PC-9 (cell line): ENCODE measurements at regions not wholly inside any gene's neighbourhood (a gene's known extent, or its start where the extent isn't known, plus 50 kb on each side); places are given as distances from the start of the nearest gene placed in this dataset.

Source experiments
- BruUV-seq: library from RNA; stranded (reverse); fragments of 400-500 nt; replicated peaks from 2 replicates; lab custom pipeline; 2021; lab: Mats Ljungman, UMichigan
- CTCF ChIA-PET: fragments of 300-600 bp; sonication (Branson Sonifier 250); formaldehyde crosslinking; loops from one replicate; lab custom pipeline; 2022; ENCODE audit warnings: antibody characterized with exemption; lab: Charles Lee
- POLR2A ChIA-PET: fragments of 300-600 bp; sonication (Branson Sonifier 250); formaldehyde crosslinking; loops from one replicate; lab custom pipeline; 2022; ENCODE audit warnings: antibody characterized with exemption; ENCODE audit not compliant: unreplicated experiment; lab: Charles Lee
- DNase-seq, 2 experiments: peaks; one replicate each; pipeline versions ENCODE4 v3.0.0 to v3.0.0-alpha.2; 2015 to 2022; ENCODE audit warnings: mixed read lengths in 1 of 2
- H2AFZ ChIP-seq: fragments of 200-600 bp; sonication (generic); 2 replicates; pipeline ENCODE4 v1.8.1; 2017; ENCODE audit warnings: antibody characterized with exemption
- H3F3A ChIP-seq: fragments of 200-600 bp; sonication (generic); 2 replicates; pipeline ENCODE4 v1.8.1; 2017; ENCODE audit warnings: antibody characterized with exemption, mild to moderate bottlenecking, low read depth; ENCODE audit not compliant: insufficient read depth
- H3K27ac ChIP-seq: fragments of 200-600 bp; sonication (generic); 2 replicates; pipeline ENCODE4 v1.6.1; 2016; ENCODE audit warnings: mixed run types
- H3K27me3 ChIP-seq: fragments of 200-600 bp; sonication (generic); 2 replicates; pipeline ENCODE4 v1.6.1; 2016; ENCODE audit warnings: low read depth, mixed run types; ENCODE audit not compliant: insufficient read depth
- H3K36me3 ChIP-seq: fragments of 200-600 bp; sonication (generic); 2 replicates; pipeline ENCODE4 v1.6.1; 2016; ENCODE audit warnings: low read depth, mixed run types
- H3K4me1 ChIP-seq: fragments of 200-600 bp; sonication (generic); replicated peaks from 2 replicates; pipeline ENCODE4 v1.6.1; 2016; ENCODE audit warnings: mixed run types; ENCODE audit not compliant: insufficient read depth
- H3K4me2 ChIP-seq: fragments of 200-600 bp; sonication (generic); 2 replicates; pipeline ENCODE4 v1.6.1; 2017; ENCODE audit warnings: mixed run types
- H3K4me3 ChIP-seq: fragments of 200-600 bp; sonication (generic); 2 replicates; pipeline ENCODE4 v1.6.1; 2016; ENCODE audit warnings: mixed run types
- H3K79me2 ChIP-seq: fragments of 200-600 bp; sonication (generic); 2 replicates; pipeline ENCODE4 v1.6.1; 2017; ENCODE audit warnings: low read depth, mixed run types
- H3K9me2 ChIP-seq: fragments of 200-600 bp; sonication (generic); 2 replicates; pipeline ENCODE4 v1.8.1; 2017; ENCODE audit warnings: mild to moderate bottlenecking; ENCODE audit not compliant: insufficient read depth
- H3K9me3 ChIP-seq: fragments of 200-600 bp; sonication (generic); 2 replicates; pipeline ENCODE4 v1.8.1; 2016; ENCODE audit warnings: low read depth; ENCODE audit not compliant: insufficient read depth
- H4K20me1 ChIP-seq: fragments of 200-600 bp; sonication (generic); 2 replicates; pipeline ENCODE4 v1.8.1; 2017; ENCODE audit not compliant: insufficient read depth
- CTCF ChIP-seq: fragments of 200-600 bp; sonication (generic); conservative IDR thresholded peaks from 2 replicates; pipeline ENCODE4 v1.6.1; 2017; ENCODE audit warnings: mixed run types, antibody characterized with exemption, mild to moderate bottlenecking, moderate library complexity
- EZH2 ChIP-seq: fragments of 200-600 bp; sonication (generic); IDR thresholded peaks from 2 replicates; pipeline ENCODE4 v1.8.0; 2017; ENCODE audit warnings: antibody characterized with exemption, low read depth
- intact Hi-C: fragments of 100-400 bp; cut with micrococcal nuclease; formaldehyde crosslinking; loops from one replicate; pipeline ENCODE4 v1.10.0; 2022; ENCODE audit not compliant: unreplicated experiment

DNA sequence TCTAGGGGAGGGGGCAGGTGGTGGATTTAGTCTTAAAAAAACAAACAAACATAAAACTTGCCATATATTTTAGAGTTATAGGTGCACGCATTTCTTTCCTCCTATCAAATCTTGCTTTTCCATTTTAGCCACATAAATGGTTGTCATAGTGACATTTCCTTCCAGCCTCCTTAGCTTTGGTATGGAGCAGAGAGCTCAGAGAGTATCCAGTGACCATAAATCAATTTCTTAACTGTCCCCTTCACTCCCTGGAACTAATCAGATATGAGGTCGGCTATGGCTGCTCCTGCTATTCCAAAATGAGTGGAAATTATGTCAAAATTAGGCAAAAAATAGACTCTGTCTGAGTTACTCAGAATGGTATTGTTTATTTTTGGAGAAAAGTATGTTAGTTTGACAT lies 164.5 kb downstream of the EBLN2 start:
- no peak for TF ChIP-seq CTCF
- no peak for TF ChIP-seq EZH2
- ChIA-PET POLR2A (no interaction called here), CTCF (no interaction called here)
- no peak overlapping the region for H3K4me3 ChIP-seq
- no TSS peak for BruUV-seq
- H3K79me2 ChIP-seq = no peaks in the 10 kb centered on the region
- no peak for DNase-seq
- no peak overlapping the region for H3K4me2 ChIP-seq
- H4K20me1 ChIP-seq = no peaks in the 10 kb centered on the region
- no peak overlapping the region for H3K27ac ChIP-seq
- no peak overlapping the region for H2AFZ ChIP-seq
- peaks cover 26% of the 10 kb centered on the region; the same call in 1 of the 2 replicates for H3K27me3 ChIP-seq
- no peaks in the 10 kb centered on the region for H3K36me3 ChIP-seq
- no peaks in the 10 kb centered on the region for H3F3A ChIP-seq
- intact Hi-C loops = no loop called here
- no peaks in the 10 kb centered on the region for H3K9me2 ChIP-seq
- no peaks in the 10 kb centered on the region for H3K9me3 ChIP-seq
- H3K4me1 ChIP-seq = no peaks in the 10 kb centered on the region

DNA sequence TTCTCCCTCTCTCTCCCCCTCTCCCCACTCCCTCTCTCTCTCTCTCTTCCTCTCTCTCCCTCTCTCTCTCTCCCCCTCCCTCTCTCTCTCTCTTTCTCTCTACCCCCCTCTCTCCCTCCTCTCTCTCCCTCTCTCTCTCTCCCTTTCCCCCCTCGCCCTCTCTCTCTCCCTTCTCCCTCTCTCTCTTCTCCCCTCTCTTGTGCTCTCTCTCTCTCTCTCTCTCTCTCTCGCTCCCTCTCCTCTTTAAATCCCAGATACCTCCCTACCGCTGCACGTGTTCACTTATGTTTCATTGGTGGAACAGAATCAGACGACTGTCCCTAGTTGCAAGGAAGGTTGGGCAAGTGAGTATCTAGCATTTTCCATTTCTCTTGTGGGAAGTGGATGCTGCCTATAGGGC lies 166.5 kb downstream of the EBLN2 start:
- Histone ChIP-seq H3K27me3 (peaks cover 20% of the 10 kb centered on the region; the same call in 1 of the 2 replicates), H3K4me2 (no peak overlapping the region), H3K4me3 (no peak overlapping the region), H3K9me2 (no peaks in the 10 kb centered on the region), H3K27ac (no peak overlapping the region), H3K9me3 (no peaks in the 10 kb centered on the region), H4K20me1 (no peaks in the 10 kb centered on the region), H3F3A (no peaks in the 10 kb centered on the region), H3K36me3 (no peaks in the 10 kb centered on the region), H3K4me1 (no peaks in the 10 kb centered on the region), H3K79me2 (no peaks in the 10 kb centered on the region), H2AFZ (no peak overlapping the region)
- no peak for TF ChIP-seq EZH2
- no peak for TF ChIP-seq CTCF
- no peak for DNase-seq
- ChIA-PET CTCF (no interaction called here), POLR2A (no interaction called here)
- no TSS peak for BruUV-seq
- intact Hi-C loops = no loop called here

GRCh38 chr3:73228437-73228836 lies 167.0 kb downstream of the EBLN2 start:
- intact Hi-C loops = no loop called here
- Histone ChIP-seq H3K36me3 (no peaks in the 10 kb centered on the region), H3K79me2 (no peaks in the 10 kb centered on the region), H3K27me3 (peaks cover 20% of the 10 kb centered on the region; the same call in 1 of the 2 replicates), H2AFZ (no peak overlapping the region), H3F3A (no peaks in the 10 kb centered on the region), H3K9me3 (no peaks in the 10 kb centered on the region), H3K9me2 (no peaks in the 10 kb centered on the region), H3K4me2 (no peak overlapping the region), H3K4me1 (no peaks in the 10 kb centered on the region), H4K20me1 (no peaks in the 10 kb centered on the region), H3K4me3 (no peak overlapping the region), H3K27ac (no peak overlapping the region)
- CTCF ChIA-PET = no interaction called here
- no TSS peak for BruUV-seq
- POLR2A ChIA-PET = no interaction called here
- TF ChIP-seq CTCF (no peak), EZH2 (no peak)
- DNase-seq = no peak
